HG03378 (cell line): ENCODE measurements at regions not wholly inside any gene's neighbourhood (a gene's known extent, or its start where the extent isn't known, plus 50 kb on each side); places are given as distances from the start of the nearest gene placed in this dataset.

ENCODE experiments used
- ATAC-seq: cut with Tn5 transposase; IDR thresholded peaks from one replicate; pipeline ENCODE4 v1.9.1; 2021; ENCODE audit warnings: mild to moderate bottlenecking, moderate library complexity; ENCODE audit not compliant: unreplicated experiment

- no peak for ATAC-seq
Measured at GRCh38 chr9:73845954-73846690, 651.0 kb upstream of the RORB start.

GRCh38 chr9:73847536-73847935 is 649.6 kb upstream of the RORB start:
- no peak for ATAC-seq

- ATAC-seq: no peak
Measured at GRCh38 chr9:73853549-73853948, 643.6 kb upstream of the RORB start.

GRCh38 chr9:73855206-73855605 is 641.9 kb upstream of the RORB start:
- ATAC-seq: no peak

GRCh38 chr9:73863924-73864323 is 633.2 kb upstream of the RORB start:
- ATAC-seq: no peak

- no peak for ATAC-seq
Measured at GRCh38 chr9:73866451-73866850, 630.7 kb upstream of the RORB start.

GRCh38 chr9:73869264-73869663 is 627.9 kb upstream of the RORB start:
- ATAC-seq: peak; percentile 100

- ATAC-seq: no peak
Measured at GRCh38 chr9:73871636-73872035, 625.5 kb upstream of the RORB start.

GRCh38 chr9:73872701-73873100 is 624.4 kb upstream of the RORB start:
- no peak for ATAC-seq

GRCh38 chr9:73880101-73880500 is 617.0 kb upstream of the RORB start:
- no peak for ATAC-seq

GRCh38 chr9:73889023-73889422 is 608.1 kb upstream of the RORB start:
- no peak for ATAC-seq

- ATAC-seq: no peak
Measured at GRCh38 chr9:73890685-73891277, 606.4 kb upstream of the RORB start.

GRCh38 chr9:73892335-73892734 is 604.8 kb upstream of the RORB start:
- ATAC-seq: no peak

GRCh38 chr9:73893230-73893629 is 603.9 kb upstream of the RORB start:
- no peak for ATAC-seq

GRCh38 chr9:73896061-73896460 is 601.1 kb upstream of the RORB start:
- no peak for ATAC-seq

- no peak for ATAC-seq
Measured at GRCh38 chr9:73906671-73907070, 590.5 kb upstream of the RORB start.

GRCh38 chr9:73911804-73912203 is 585.3 kb upstream of the RORB start:
- ATAC-seq: no peak

GRCh38 chr9:73916016-73916673 is 581.0 kb upstream of the RORB start:
- ATAC-seq: no peak

GRCh38 chr9:73919712-73920111 is 577.4 kb upstream of the RORB start:
- ATAC-seq: no peak

GRCh38 chr9:73923796-73924195 is 573.3 kb upstream of the RORB start:
- ATAC-seq: no peak

- no peak for ATAC-seq
Measured at GRCh38 chr9:73951147-73951546, 546.0 kb upstream of the RORB start.

- no peak for ATAC-seq
Measured at GRCh38 chr9:73962792-73963191, 534.3 kb upstream of the RORB start.
